Hindlimb muscle (tissue), 1 donor: ENCODE measurements at regions not wholly inside any gene's neighbourhood (a gene's known extent, or its start where the extent isn't known, plus 50 kb on each side); places are given as distances from the start of the nearest gene placed in this dataset.
"Not testable (repeated sequence)": the region's sequence is repeated elsewhere in the genome, so short reads cannot be mapped to it uniquely, and the experiment has no call there.

Source experiments
- DNase-seq: peaks from one replicate; pipeline ENCODE4 v3.0.0-alpha.2; 2013

GRCh38 chr17:52846767-52847166 is 688.3 kb upstream of the CA10 start:
- DNase-seq: not testable (repeated sequence)

DNA sequence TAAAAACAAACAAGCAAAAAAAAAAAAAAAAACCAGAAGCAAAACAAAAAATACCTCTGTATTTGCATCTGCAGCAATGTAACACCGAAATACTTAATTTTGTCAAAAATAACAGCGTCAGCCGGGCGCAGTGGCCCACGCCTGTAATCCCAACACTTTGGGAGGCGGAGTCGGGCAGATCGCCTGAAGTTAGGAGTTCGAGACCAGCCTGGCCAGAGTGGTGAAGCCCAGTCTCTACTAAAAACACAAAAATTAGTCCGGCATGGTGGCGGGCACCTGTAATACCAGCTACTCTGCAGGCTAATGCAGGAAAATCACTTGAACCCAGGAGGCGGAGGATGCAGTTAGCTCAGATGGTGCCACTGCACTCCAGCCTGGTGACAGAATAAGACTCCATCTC is 683.5 kb upstream of the CA10 start:
- DNase-seq: no peak

DNA sequence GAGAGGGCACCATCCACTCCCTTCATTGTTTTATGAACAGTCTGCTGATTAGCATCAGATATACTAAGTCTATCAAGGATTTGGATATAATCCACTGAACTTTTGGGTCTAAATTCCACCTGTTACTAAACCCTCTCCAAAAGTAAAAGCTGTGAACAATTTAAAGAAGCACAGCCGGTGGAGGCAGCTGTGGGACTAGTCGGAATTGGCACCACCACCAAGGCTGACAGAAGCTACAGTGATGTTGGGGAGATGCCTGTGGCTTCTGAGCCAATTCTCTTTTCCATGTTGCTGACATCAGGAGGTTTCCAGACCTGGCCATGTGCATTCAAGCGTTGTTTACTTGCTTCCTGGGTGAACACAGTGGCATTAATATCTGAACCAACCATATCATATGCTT is 679.0 kb upstream of the CA10 start:
- no peak for DNase-seq

- DNase-seq: no peak
These were observed 673.0 kb upstream of the CA10 start for GRCh38 chr17:52831536-52831935.

DNA sequence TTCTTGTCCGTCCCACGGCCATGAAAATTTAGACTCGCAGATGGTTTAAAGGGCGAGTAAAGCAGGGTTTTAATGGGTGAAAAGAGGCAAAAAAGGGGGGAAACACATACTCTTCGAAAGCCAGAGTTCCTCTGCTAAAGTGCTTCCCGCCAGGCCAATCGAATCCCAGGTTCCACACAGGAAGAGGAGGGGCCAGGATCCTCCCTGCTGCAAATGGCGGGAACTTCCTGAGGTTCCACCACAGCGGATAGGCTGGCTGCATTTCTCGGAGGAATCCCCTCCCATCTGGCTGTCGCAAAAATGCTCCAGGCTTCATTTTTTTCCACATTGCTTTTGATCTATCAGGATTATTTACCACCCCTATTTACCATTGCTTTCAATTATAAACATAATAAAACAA is 670.1 kb upstream of the CA10 start:
- DNase-seq: no peak

DNA sequence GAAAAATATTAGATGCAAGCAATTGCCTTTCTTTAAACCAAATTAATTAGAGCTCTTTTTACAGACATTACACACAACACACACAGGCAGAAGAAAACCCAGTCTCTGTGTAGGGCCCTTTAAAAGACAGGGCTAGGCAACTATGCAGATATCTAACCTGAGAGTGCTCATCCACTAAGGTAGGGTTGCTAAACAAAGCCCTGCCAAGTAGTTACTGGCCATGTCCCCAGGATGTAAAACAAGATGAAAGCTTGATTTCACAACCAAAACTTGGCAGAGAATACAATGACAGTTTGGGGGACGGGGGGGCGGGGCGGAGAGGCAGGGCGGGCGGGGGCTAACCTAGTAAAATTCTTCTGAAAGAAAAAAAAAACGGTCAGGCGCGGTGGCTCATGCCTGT is 669.0 kb upstream of the CA10 start:
- DNase-seq: no peak

- no peak for DNase-seq
These were observed 666.0 kb upstream of the CA10 start for GRCh38 chr17:52824542-52824941.

GRCh38 chr17:52823155-52823554 is 664.6 kb upstream of the CA10 start:
- DNase-seq: no peak

DNA sequence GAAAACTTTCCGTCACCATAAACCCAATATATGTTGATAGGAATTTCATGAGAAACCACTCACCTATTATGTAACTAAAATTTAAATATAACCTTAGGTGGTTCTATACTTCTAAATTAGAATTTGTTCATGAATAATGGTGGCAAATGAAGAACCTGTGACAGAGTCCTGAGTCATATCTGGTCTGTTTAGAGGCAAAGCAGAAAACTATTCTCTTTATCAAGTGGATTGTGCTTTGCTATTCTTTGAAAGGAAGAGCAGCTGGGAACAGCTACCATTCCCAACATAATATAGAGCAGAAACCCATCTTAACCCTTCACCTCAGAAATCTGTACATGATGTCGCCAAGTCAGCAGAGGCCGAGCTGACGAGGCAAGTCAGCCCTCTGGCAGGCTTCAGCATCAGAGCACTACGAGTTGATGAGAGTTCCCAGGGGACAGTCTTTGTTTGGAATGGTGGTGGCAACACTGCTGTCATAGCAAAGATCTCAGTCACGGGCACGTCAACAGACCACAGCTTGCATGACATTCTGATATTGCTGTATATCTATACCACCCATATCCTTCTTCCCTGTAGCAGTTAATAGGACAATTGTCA is 631.9 kb upstream of the CA10 start:
- no peak for DNase-seq

GRCh38 chr17:52789829-52790228 is 631.3 kb upstream of the CA10 start:
- DNase-seq: no peak

GRCh38 chr17:52776234-52776633 is 617.7 kb upstream of the CA10 start:
- DNase-seq: no peak

DNA sequence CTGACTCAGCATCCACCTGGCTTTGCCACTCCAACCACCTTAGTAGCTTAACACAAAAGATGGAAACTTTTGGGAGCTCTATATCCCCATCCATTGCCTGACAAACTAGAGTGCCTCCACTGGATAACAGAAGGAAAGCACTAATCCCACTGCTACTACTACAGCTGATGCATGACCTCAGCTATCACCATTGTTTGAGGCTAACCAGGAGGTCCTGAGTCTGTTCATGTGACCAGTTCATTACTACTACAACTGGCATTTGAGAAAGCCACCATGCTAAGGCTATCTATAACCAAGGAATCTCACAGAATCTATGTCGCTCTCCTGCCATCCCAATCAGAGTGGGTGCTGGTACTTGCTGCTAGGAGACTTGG is 604.3 kb upstream of the CA10 start:
- DNase-seq: no peak

GRCh38 chr17:52762147-52762793 is 603.8 kb upstream of the CA10 start:
- DNase-seq: no peak

GRCh38 chr17:52759864-52760263 is 601.4 kb upstream of the CA10 start:
- no peak for DNase-seq

GRCh38 chr17:52758481-52758880 is 600.0 kb upstream of the CA10 start:
- DNase-seq: no peak

GRCh38 chr17:52756746-52757145 is 598.2 kb upstream of the CA10 start:
- no peak for DNase-seq

DNA sequence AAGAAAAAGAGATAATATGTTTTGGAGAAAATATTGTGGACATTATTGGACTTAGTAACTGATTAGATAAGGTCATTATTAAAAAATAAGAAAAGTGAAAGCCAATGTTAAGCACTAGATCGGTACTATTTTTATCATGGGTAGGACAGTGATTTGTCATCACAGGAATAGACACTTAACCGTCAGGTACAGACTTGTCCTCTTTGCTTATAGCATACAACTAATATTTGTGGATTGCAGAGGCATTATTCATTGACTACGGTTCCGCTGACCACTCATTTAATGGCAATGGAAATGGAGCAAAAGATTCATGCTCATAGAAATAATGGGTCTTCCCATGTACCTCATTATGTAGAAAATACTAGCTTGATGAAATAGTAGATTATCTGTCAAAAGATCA is 596.3 kb upstream of the CA10 start:
- no peak for DNase-seq

GRCh38 chr17:52751051-52751450 is 592.5 kb upstream of the CA10 start:
- DNase-seq: no peak

GRCh38 chr17:52744179-52744578 is 585.7 kb upstream of the CA10 start:
- DNase-seq: no peak

DNA sequence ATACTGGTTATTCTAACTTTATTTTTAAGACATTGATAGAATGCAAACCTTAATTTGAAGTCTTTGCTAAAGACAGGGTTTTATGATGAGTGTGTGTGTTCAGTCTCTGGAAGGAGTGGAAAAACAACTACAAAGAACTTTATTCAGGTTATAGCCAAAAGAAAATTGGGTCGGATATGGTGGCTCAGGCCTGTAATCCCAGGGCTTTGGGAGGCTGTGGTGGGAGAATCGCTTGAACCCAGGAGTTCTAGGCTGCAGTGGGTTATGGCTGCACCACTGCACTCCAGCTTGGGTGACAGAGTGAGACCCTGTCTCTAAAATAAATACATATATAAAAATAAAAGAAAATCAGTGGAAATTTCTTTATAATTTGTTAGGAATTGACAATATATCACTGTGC is 581.5 kb upstream of the CA10 start:
- DNase-seq: no peak

- no peak for DNase-seq
These were observed 580.3 kb upstream of the CA10 start for GRCh38 chr17:52738791-52739190.

DNA sequence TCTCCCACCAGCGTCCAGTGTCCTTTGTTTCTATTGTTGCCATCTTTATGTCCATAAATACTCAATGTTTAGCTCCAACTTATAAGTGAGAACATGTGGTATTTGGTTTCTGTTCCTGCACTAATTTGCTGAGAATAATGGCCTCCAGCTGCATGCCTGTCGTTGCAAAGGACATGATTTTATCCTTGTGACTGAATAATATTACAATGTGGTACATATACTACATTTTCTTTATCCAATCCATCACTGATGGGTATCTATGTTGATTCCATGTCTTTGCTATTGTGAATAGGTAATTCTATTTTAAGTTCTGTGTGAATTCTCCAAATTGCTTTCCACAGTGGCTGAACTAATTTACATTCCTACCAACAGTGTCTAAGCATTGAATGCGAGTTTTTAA is 578.6 kb upstream of the CA10 start:
- no peak for DNase-seq

DNA sequence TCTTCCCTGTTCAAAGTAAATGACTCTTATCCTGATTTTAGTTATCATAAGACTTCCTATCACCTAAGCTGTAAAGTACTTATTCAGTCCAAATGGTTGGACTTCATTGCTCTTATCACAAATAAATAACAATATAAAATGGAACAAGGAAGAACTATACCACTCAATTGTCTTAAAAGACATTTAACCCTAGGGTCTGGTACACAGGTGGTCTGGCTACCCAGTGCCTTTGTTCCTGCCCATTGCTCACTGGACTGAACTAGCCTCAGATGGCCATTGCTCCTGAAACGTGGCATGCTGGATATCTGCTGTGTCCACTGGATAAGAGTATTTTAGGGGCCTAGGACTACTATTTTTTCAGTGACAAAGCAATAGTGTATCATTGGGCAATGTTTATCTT is 574.3 kb upstream of the CA10 start:
- no peak for DNase-seq

GRCh38 chr17:52724578-52724977 is 566.1 kb upstream of the CA10 start:
- DNase-seq: no peak

DNA sequence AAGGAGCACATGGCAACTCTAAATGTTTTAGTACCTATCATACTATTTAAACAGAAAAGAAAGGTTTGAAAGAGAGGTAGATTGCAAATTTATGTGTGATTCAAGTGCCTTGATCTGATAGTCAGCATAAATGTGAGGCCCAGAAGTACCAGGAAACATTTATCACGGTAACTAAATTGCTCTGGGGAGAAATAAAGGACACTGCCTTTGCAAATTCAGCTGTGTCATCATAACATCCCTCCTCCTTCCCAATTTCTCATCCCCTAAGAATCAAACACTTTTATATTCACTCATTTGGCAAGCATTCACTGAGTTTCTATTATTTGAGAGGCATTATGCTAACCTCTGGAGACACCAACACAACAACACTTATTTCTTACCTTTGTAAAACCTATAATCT is 563.4 kb upstream of the CA10 start:
- DNase-seq: no peak
